ENCODE measurements at regions not wholly inside any gene's neighbourhood (a gene's known extent, or its start where the extent isn't known, plus 50 kb on each side); places are given as distances from the start of the nearest gene placed in this dataset.

DNA sequence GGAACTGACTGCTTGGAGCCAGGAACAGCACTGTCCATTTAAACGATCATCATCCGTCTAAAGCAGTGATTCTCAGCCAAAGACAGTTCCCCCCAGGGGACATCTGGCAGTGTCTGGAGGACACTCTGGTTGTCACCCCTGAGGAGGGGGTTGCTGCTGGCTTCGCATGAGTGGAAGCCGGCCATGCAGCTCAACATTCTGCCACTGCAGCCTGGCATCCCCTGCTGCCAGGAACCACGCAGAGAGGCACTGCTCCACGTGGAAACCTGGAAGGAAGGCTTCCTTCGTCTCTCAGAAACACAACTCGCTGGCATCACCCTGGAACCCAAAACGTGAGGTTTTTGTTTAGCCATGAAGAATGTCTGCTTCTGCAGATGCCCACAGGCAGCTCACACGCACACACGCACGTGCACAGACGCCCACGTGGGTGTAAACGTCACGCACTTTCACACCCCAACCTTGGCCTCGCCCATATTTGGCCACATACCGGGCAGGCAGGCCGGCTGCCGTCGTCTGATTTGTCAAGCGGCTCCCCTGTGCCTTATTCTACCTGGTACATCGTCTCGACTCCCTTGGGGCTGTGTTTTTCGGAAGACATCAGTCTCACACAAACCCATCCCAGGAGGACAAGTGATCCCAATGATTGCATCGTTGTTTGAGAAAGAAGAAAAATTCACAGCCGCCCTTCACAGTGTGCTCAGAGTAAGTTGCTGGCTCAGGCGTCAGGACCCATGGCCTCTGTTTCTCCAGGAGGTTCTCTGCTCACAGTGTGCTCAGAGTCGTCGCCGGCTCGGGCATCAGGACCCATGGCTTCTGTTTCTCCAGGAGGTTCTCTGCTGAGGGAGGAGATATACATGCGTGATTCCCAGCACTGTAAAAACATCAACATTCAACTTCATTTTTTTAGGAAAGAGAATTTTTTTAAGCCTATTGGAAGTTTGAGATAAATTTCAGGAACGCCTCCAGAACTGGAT, 127.2 kb upstream of the PPP2R2D start:
- Mint-ChIP-seq H3K36me3 (peaks cover 9% of the 10 kb centered on the region), H3K4me3 (no peak overlapping the region), H3K27me3 (ENCODE audit: low read depth in 2 of 2) (no peaks in the 10 kb centered on the region), H3K27ac (no peak overlapping the region), H3K4me1 (no peaks in the 10 kb centered on the region), H3K9me3 (peaks cover 10 to 14% of the 10 kb centered on the region in 2 donors)
- H3K4me1 ChIP-seq (ENCODE audit: control insufficient read depth, insufficient read depth, low read length) = peaks cover 6% of the 10 kb centered on the region
- H3K27me3 ChIP-seq (ENCODE audit: control insufficient read depth, insufficient read depth, low read length) = no peaks in the 10 kb centered on the region
- DNase-seq (no peak), ATAC-seq (no peak)
- H3K9me3 ChIP-seq (ENCODE audit: control insufficient read depth, insufficient read depth, low read length) = peaks cover 29% of the 10 kb centered on the region
- intact Hi-C loops (cut with micrococcal nuclease) = no loop called here
- H3K27ac ChIP-seq (ENCODE audit: low read length) = no peak overlapping the region
- TF ChIP-seq, protein P1, sequence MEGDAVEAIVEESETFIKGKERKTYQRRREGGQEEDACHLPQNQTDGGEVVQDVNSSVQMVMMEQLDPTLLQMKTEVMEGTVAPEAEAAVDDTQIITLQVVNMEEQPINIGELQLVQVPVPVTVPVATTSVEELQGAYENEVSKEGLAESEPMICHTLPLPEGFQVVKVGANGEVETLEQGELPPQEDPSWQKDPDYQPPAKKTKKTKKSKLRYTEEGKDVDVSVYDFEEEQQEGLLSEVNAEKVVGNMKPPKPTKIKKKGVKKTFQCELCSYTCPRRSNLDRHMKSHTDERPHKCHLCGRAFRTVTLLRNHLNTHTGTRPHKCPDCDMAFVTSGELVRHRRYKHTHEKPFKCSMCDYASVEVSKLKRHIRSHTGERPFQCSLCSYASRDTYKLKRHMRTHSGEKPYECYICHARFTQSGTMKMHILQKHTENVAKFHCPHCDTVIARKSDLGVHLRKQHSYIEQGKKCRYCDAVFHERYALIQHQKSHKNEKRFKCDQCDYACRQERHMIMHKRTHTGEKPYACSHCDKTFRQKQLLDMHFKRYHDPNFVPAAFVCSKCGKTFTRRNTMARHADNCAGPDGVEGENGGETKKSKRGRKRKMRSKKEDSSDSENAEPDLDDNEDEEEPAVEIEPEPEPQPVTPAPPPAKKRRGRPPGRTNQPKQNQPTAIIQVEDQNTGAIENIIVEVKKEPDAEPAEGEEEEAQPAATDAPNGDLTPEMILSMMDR (IDR thresholded peaks at IDR 0.05) = no peak
- 78% methylated on average over 33 of the region's 34 CpGs for WGBS (ENCODE audit: insufficient coverage)
- H3K4me3 ChIP-seq (ENCODE audit: low read length) = no peak overlapping the region
- H3K36me3 ChIP-seq (ENCODE audit: control insufficient read depth, insufficient read depth, low read length) = no peaks in the 10 kb centered on the region

DNA sequence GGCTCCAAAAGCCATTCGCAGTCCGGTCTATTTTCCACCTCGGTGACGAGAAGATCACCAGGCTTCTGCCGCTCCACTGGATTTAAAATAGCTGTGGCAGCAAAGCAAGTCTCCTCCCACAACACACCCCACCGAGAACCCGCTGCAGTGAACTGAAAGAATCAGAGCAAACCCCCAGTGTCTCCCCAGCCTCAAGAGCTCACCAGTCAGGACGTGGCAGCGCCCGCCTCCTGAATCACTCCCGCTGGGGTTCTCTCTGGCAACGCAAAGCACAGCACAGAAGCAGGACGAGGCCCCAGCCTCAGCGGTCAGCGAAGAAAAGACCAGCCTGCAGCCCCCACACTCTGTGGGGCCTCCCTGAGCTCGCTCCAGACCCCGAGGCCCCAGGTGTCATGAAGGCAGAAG, 126.1 kb upstream of the PPP2R2D start:
- H3K36me3 Mint-ChIP-seq = peaks cover 9% of the 10 kb centered on the region
- H3K27ac ChIP-seq (ENCODE audit: low read length) = no peak overlapping the region
- TF ChIP-seq, protein P1 (IDR thresholded peaks at IDR 0.05) = no peak
- H3K9me3 Mint-ChIP-seq = peaks cover 10 to 14% of the 10 kb centered on the region in 2 donors
- peaks cover 6% of the 10 kb centered on the region for H3K4me1 ChIP-seq (ENCODE audit: control insufficient read depth, insufficient read depth, low read length)
- no peaks in the 10 kb centered on the region for H3K27me3 ChIP-seq (ENCODE audit: control insufficient read depth, insufficient read depth, low read length)
- intact Hi-C loops (cut with micrococcal nuclease) = no loop called here
- no peak overlapping the region for H3K4me3 ChIP-seq (ENCODE audit: low read length)
- no peaks in the 10 kb centered on the region for H3K36me3 ChIP-seq (ENCODE audit: control insufficient read depth, insufficient read depth, low read length)
- no peaks in the 10 kb centered on the region for H3K4me1 Mint-ChIP-seq
- no peak overlapping the region for H3K27ac Mint-ChIP-seq
- peaks cover 0 to 2% of the 10 kb centered on the region in 2 donors for H3K27me3 Mint-ChIP-seq (ENCODE audit: low read depth in 2 of 2)
- WGBS (ENCODE audit: insufficient coverage) = 85% methylated on average over 17 of the region's 17 CpGs
- H3K4me3 Mint-ChIP-seq = no peak overlapping the region
- peak in 1 of 2 donors; percentile 5 for DNase-seq
- H3K9me3 ChIP-seq (ENCODE audit: control insufficient read depth, insufficient read depth, low read length) = peaks cover 29% of the 10 kb centered on the region
- ATAC-seq = no peak

DNA sequence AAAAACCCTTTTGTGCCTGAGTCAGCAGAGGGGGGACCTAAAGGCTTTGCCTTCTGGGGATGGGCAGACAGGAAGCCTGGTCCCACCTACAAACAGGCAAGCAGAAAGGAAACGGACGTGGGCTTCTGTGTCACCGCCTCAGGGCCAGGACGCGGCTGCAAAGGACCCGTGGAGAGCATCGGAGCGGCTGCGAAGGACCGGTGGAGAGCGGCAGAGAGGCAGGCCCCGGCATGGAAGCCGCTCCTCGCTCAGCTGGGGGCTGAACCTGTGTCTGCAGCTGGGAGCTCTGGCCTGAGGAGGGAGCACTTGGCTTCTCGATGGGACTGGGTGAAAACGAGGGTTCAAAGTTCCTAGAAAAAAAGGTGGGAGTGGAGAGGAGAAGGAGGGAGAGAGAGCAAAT, 125.4 kb upstream of the PPP2R2D start:
- Histone ChIP-seq H3K4me1 (ENCODE audit: control insufficient read depth, insufficient read depth, low read length) (peaks cover 6% of the 10 kb centered on the region), H3K27ac (ENCODE audit: low read length) (no peak overlapping the region), H3K9me3 (ENCODE audit: control insufficient read depth, insufficient read depth, low read length) (peaks cover 29% of the 10 kb centered on the region), H3K4me3 (ENCODE audit: low read length) (no peak overlapping the region), H3K27me3 (ENCODE audit: control insufficient read depth, insufficient read depth, low read length) (no peaks in the 10 kb centered on the region), H3K36me3 (ENCODE audit: control insufficient read depth, insufficient read depth, low read length) (no peaks in the 10 kb centered on the region)
- TF ChIP-seq, protein P1 (IDR thresholded peaks at IDR 0.05) = no peak
- Mint-ChIP-seq H3K27ac (no peak overlapping the region), H3K4me3 (no peak overlapping the region), H3K4me1 (no peaks in the 10 kb centered on the region), H3K9me3 (peaks cover 10 to 14% of the 10 kb centered on the region in 2 donors), H3K36me3 (peaks cover 9% of the 10 kb centered on the region), H3K27me3 (ENCODE audit: low read depth in 2 of 2) (peaks cover 0 to 2% of the 10 kb centered on the region in 2 donors)
- 71% methylated on average over 16 of the region's 16 CpGs for WGBS (ENCODE audit: insufficient coverage)
- DNase-seq (peak in 1 of 2 donors; percentile 63), ATAC-seq (no peak)
- intact Hi-C loops (cut with micrococcal nuclease) = no loop called here

All from natural killer cell (primary cell).